COLO668 (cell line): ENCODE measurements at regions not wholly inside any gene's neighbourhood (a gene's known extent, or its start where the extent isn't known, plus 50 kb on each side); places are given as distances from the start of the nearest gene placed in this dataset.

Source experiments
- DNase-seq: peaks from one replicate; lab custom pipeline; 2025; ENCODE audit not compliant: unreplicated experiment; lab: John Stamatoyannopoulos, UW

- DNase-seq, result no peak
Observed at GRCh38 chr3:25137606-25138005, 290.5 kb upstream of the RARB start.

- no peak for DNase-seq
Observed at GRCh38 chr3:25139267-25139666, 288.8 kb upstream of the RARB start.

GRCh38 chr3:25142609-25143355, 285.3 kb upstream of the RARB start:
- DNase-seq, result no peak

GRCh38 chr3:25143356-25144025, 284.6 kb upstream of the RARB start:
- DNase-seq, result no peak

GRCh38 chr3:25144430-25144829, 283.6 kb upstream of the RARB start:
- DNase-seq, result no peak

- no peak for DNase-seq
Observed at GRCh38 chr3:25145176-25145575, 282.9 kb upstream of the RARB start.

- no peak for DNase-seq
Observed at GRCh38 chr3:25150199-25150598, 277.9 kb upstream of the RARB start.

GRCh38 chr3:25151281-25151902, 276.7 kb upstream of the RARB start:
- no peak for DNase-seq

GRCh38 chr3:25151903-25152295, 276.2 kb upstream of the RARB start:
- no peak for DNase-seq

- DNase-seq, result no peak
Observed at GRCh38 chr3:25153136-25153535, 274.9 kb upstream of the RARB start.

- no peak for DNase-seq
Observed at GRCh38 chr3:25153561-25153960, 274.5 kb upstream of the RARB start.

- no peak for DNase-seq
Observed at GRCh38 chr3:25155652-25156471, 272.2 kb upstream of the RARB start.

- DNase-seq, result no peak
Observed at GRCh38 chr3:25156626-25157025, 271.4 kb upstream of the RARB start.

- DNase-seq, result no peak
Observed at GRCh38 chr3:25165306-25165705, 262.8 kb upstream of the RARB start.

GRCh38 chr3:25166016-25166415, 262.0 kb upstream of the RARB start:
- DNase-seq, result no peak

GRCh38 chr3:25169151-25169550, 258.9 kb upstream of the RARB start:
- DNase-seq, result no peak

GRCh38 chr3:25170021-25170420, 258.0 kb upstream of the RARB start:
- DNase-seq, result no peak

- no peak for DNase-seq
Observed at GRCh38 chr3:25171118-25171807, 256.8 kb upstream of the RARB start.

GRCh38 chr3:25171897-25172296, 256.2 kb upstream of the RARB start:
- DNase-seq, result no peak

- DNase-seq, result no peak
Observed at GRCh38 chr3:25173606-25174005, 254.5 kb upstream of the RARB start.

- DNase-seq, result no peak
Observed at GRCh38 chr3:25174251-25174650, 253.8 kb upstream of the RARB start.
